ENCODE measurements at regions not wholly inside any gene's neighbourhood (a gene's known extent, or its start where the extent isn't known, plus 50 kb on each side); places are given as distances from the start of the nearest gene placed in this dataset.

GRCh38 chr12:125402874-125403789, 337.9 kb downstream of the AACS start:
- TF ChIP-seq, protein P1, sequence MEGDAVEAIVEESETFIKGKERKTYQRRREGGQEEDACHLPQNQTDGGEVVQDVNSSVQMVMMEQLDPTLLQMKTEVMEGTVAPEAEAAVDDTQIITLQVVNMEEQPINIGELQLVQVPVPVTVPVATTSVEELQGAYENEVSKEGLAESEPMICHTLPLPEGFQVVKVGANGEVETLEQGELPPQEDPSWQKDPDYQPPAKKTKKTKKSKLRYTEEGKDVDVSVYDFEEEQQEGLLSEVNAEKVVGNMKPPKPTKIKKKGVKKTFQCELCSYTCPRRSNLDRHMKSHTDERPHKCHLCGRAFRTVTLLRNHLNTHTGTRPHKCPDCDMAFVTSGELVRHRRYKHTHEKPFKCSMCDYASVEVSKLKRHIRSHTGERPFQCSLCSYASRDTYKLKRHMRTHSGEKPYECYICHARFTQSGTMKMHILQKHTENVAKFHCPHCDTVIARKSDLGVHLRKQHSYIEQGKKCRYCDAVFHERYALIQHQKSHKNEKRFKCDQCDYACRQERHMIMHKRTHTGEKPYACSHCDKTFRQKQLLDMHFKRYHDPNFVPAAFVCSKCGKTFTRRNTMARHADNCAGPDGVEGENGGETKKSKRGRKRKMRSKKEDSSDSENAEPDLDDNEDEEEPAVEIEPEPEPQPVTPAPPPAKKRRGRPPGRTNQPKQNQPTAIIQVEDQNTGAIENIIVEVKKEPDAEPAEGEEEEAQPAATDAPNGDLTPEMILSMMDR (conservative IDR thresholded peaks at IDR 0.05 in 1 of 2, IDR thresholded peaks at IDR 0.05 in 1 of 2; ENCODE audit: extremely low read depth in 1 of 2, insufficient read depth in 1 of 2, low read depth in 1 of 2, low read length in 2 of 2) = peak; percentile 44 to 49
- no peak for TF ChIP-seq EZH2 (IDR thresholded peaks at IDR 0.05; ENCODE audit: borderline replicate concordance, low read length)

All from mammary epithelial cell (primary cell).